ENCODE measurements at regions not wholly inside any gene's neighbourhood (a gene's known extent, or its start where the extent isn't known, plus 50 kb on each side); places are given as distances from the start of the nearest gene placed in this dataset.

- TF ChIP-seq CTCF (IDR thresholded peaks at IDR 0.05) (no peak), POLR2A (IDR thresholded peaks at IDR 0.05) (no peak)
- Histone ChIP-seq H3K27me3 (no peaks in the 10 kb centered on the region), H3K4me3 (no peak overlapping the region), H3K9me3 (replicated peaks in 1 of 3) (no peaks in the 10 kb centered on the region), H3K27ac (no peak overlapping the region), H3K36me3 (replicated peaks in 1 of 2) (no peaks in the 10 kb centered on the region), H3K4me1 (replicated peaks in 1 of 2) (peaks cover 12 to 19% of the 10 kb centered on the region in 2 donors)
- peak in 5 of 7 donors; percentile 36 to 62 (median 37) for DNase-seq
- intact Hi-C loops (cut with DNase I) = no loop called here
- 75 to 88% (median 80%) methylated on average over 4 of the region's 4 CpGs for WGBS, 4 donors
Observed at GRCh38 chr10:113322843-113323242, 230.0 kb upstream of the HABP2 start.

GRCh38 chr10:113323985-113324384 is 228.9 kb upstream of the HABP2 start:
- 73 to 94% (median 90%) methylated on average over 4 of the region's 4 CpGs for WGBS, 4 donors
- TF ChIP-seq POLR2A (IDR thresholded peaks at IDR 0.05) = no peak
- intact Hi-C loops (cut with DNase I) = no loop called here
- Histone ChIP-seq H3K27ac (no peak overlapping the region), H3K9me3 (replicated peaks in 1 of 3) (no peaks in the 10 kb centered on the region), H3K36me3 (replicated peaks in 1 of 2) (no peaks in the 10 kb centered on the region), H3K4me1 (replicated peaks in 1 of 2) (peaks cover 12 to 19% of the 10 kb centered on the region in 2 donors), H3K27me3 (no peaks in the 10 kb centered on the region), H3K4me3 (no peak overlapping the region)
- DNase-seq = no peak

- Histone ChIP-seq H3K27me3 (no peaks in the 10 kb centered on the region), H3K4me3 (no peak overlapping the region), H3K27ac (peak overlapping the region; percentile 37 to 88 (median 84)), H3K36me3 (replicated peaks in 1 of 2) (no peaks in the 10 kb centered on the region), H3K9me3 (replicated peaks in 1 of 3) (no peaks in the 10 kb centered on the region), H3K4me1 (replicated peaks in 1 of 2) (peaks cover 12 to 19% of the 10 kb centered on the region in 2 donors)
- TF ChIP-seq POLR2A (IDR thresholded peaks at IDR 0.05) (peak in 1 of 2 donors; percentile 5), CTCF (IDR thresholded peaks at IDR 0.05) (peak in 5 of 6 experiments; percentile 33 to 64 (median 49))
- intact Hi-C loops (cut with DNase I) = no loop called here
- peak; percentile 79 to 94 (median 91) for DNase-seq
- WGBS, 4 donors = 36 to 45% (median 38%) methylated on average over 5 of the region's 5 CpGs
Observed at GRCh38 chr10:113326160-113327111, 226.4 kb upstream of the HABP2 start.

- Histone ChIP-seq H3K36me3 (replicated peaks in 1 of 2) (no peaks in the 10 kb centered on the region), H3K27me3 (no peaks in the 10 kb centered on the region), H3K9me3 (replicated peaks in 1 of 3) (no peaks in the 10 kb centered on the region), H3K27ac (no peak overlapping the region), H3K4me3 (no peak overlapping the region), H3K4me1 (replicated peaks in 1 of 2) (peaks cover 12 to 19% of the 10 kb centered on the region in 2 donors)
- intact Hi-C loops (cut with DNase I) = no loop called here
- no peak for DNase-seq
- no peak for TF ChIP-seq CTCF (IDR thresholded peaks at IDR 0.05)
- no peak for TF ChIP-seq POLR2A (IDR thresholded peaks at IDR 0.05)
- 62 to 86% (median 78%) methylated on average over 2 of the region's 2 CpGs for WGBS, 4 donors
Observed at GRCh38 chr10:113329121-113329596, 223.7 kb upstream of the HABP2 start.
